ENCODE measurements at regions not wholly inside any gene's neighbourhood (a gene's known extent, or its start where the extent isn't known, plus 50 kb on each side); places are given as distances from the start of the nearest gene placed in this dataset.

DNA sequence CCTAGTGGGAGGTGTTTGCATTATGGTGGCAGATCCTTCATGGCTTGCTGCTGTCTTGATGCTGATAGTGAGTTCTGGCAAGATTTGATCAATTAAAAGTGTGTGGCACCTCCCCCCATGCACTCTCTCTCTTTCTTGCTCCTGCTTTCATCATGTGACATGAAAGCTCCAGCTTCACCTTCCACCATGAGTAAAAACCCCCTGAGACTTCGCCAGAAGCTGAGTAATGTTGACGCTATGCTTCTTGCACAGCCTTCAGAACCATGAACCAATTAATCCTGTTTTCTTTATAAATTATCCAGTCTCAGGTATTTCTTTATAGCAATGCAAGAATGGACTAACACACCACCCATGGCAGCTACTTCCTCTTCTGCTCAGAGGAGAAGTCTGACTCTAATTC is 2181.4 kb upstream of the PIK3C3 start:
- no peak overlapping the region for H3K4me3 ChIP-seq (ENCODE audit: insufficient read depth in 1 of 2, low read depth in 1 of 2, low read length in 2 of 2)
- H3K36me3 ChIP-seq (ENCODE audit: control insufficient read depth in 1 of 2, insufficient read depth in 2 of 2, low read depth in 1 of 2, low read length in 2 of 2), result no peaks in the 10 kb centered on the region
- 96% methylated on average over 2 of the region's 2 CpGs for WGBS
- H2AFZ ChIP-seq (ENCODE audit: low read depth, low read length), result no peak overlapping the region
- no peak overlapping the region for H2BK15ac ChIP-seq (ENCODE audit: low read depth, poor library complexity, severe bottlenecking)
- no peak overlapping the region for H2BK5ac ChIP-seq (ENCODE audit: low read depth, low read length, poor library complexity, severe bottlenecking)
- H3K27me3 ChIP-seq (ENCODE audit: control insufficient read depth in 1 of 2, insufficient read depth in 1 of 2, low read length in 2 of 2), result no peaks in the 10 kb centered on the region
- H3K18ac ChIP-seq (ENCODE audit: low read depth in 1 of 2, low read length in 2 of 2), result no peak overlapping the region
- no peak overlapping the region for H3K4ac ChIP-seq (ENCODE audit: low read depth in 1 of 2, low read length in 2 of 2)
- no peak overlapping the region for H3K9ac ChIP-seq (ENCODE audit: low read length)
- no peak overlapping the region for H2AK5ac ChIP-seq (ENCODE audit: low read length, severe bottlenecking)
- no peak overlapping the region for H3K4me2 ChIP-seq (ENCODE audit: low read length, poor library complexity, severe bottlenecking)
- H3K9me3 ChIP-seq (ENCODE audit: control insufficient read depth, low read length), result no peaks in the 10 kb centered on the region
- no peaks in the 10 kb centered on the region for H3K79me1 ChIP-seq (replicated peaks; ENCODE audit: low read length, poor library complexity, severe bottlenecking)
- no peak overlapping the region for H3K14ac ChIP-seq (ENCODE audit: low read length in 2 of 2)
- H4K8ac ChIP-seq (ENCODE audit: low read length), result no peak overlapping the region
- H2BK12ac ChIP-seq (ENCODE audit: low read length in 2 of 2), result no peak overlapping the region
- no peak overlapping the region for H3K23ac ChIP-seq (ENCODE audit: low read length in 2 of 2)
- no peak overlapping the region for H2BK120ac ChIP-seq (ENCODE audit: low read depth, low read length)
- H4K91ac ChIP-seq (ENCODE audit: low read length), result no peak overlapping the region
- H3K27ac ChIP-seq (ENCODE audit: low read length, poor library complexity, severe bottlenecking), result no peak overlapping the region
- no peak for DNase-seq
- H3K4me1 ChIP-seq (ENCODE audit: control insufficient read depth, insufficient read depth, low read depth, low read length), result no peaks in the 10 kb centered on the region

DNA sequence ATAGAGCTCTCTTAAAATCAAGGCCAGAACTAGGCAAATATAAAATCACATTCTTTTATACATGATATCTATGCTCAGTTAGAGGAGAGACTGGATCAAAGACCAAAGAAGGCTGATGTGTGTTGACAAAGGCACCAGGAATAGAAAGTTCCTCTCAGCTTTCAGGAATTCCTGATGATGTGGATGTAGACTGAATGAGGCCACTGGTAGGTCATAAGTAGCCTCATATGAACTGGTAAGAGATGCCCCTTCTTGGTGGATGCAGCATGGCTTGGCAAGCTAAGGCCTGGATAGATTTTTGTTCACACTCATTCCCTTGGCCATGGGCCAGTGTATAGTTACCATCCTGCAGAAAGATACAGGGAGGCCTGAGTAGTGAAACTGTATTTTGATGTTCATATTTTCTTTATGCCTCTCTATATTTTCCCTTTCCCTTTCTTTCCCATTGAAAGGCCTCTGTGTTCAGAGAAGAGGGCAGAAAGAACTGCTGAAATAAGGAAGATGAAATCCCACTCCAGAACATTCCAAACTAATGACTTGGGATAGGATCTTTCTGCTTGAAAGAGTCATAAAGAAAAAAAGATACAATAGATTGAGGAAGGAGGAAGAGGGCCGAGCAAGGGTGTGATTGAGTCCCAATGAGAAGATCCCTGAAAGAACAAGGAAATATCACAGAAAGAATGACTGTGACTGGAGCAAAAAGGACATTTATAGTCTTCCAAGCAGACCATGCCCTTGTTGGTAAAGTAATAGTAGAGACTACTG is 2182.7 kb upstream of the PIK3C3 start:
- Histone ChIP-seq H3K79me1 (replicated peaks; ENCODE audit: low read length, poor library complexity, severe bottlenecking) (no peaks in the 10 kb centered on the region), H3K9ac (ENCODE audit: low read length) (no peak overlapping the region), H3K14ac (ENCODE audit: low read length in 2 of 2) (no peak overlapping the region), H2AK5ac (ENCODE audit: low read length, severe bottlenecking) (no peak overlapping the region), H4K8ac (ENCODE audit: low read length) (no peak overlapping the region), H3K27me3 (ENCODE audit: control insufficient read depth in 1 of 2, insufficient read depth in 1 of 2, low read length in 2 of 2) (no peaks in the 10 kb centered on the region), H3K27ac (ENCODE audit: low read length, poor library complexity, severe bottlenecking) (no peak overlapping the region), H2AFZ (ENCODE audit: low read depth, low read length) (no peak overlapping the region), H3K18ac (ENCODE audit: low read depth in 1 of 2, low read length in 2 of 2) (no peak overlapping the region), H2BK5ac (ENCODE audit: low read depth, low read length, poor library complexity, severe bottlenecking) (no peak overlapping the region), H3K23ac (ENCODE audit: low read length in 2 of 2) (no peak overlapping the region), H2BK12ac (ENCODE audit: low read length in 2 of 2) (no peak overlapping the region), H3K4me1 (ENCODE audit: control insufficient read depth, insufficient read depth, low read depth, low read length) (no peaks in the 10 kb centered on the region), H3K4me2 (ENCODE audit: low read length, poor library complexity, severe bottlenecking) (no peak overlapping the region), H3K9me3 (ENCODE audit: control insufficient read depth, low read length) (no peaks in the 10 kb centered on the region), H4K91ac (ENCODE audit: low read length) (no peak overlapping the region), H3K4ac (ENCODE audit: low read depth in 1 of 2, low read length in 2 of 2) (no peak overlapping the region), H2BK120ac (ENCODE audit: low read depth, low read length) (no peak overlapping the region), H2BK15ac (ENCODE audit: low read depth, poor library complexity, severe bottlenecking) (no peak overlapping the region), H3K4me3 (ENCODE audit: insufficient read depth in 1 of 2, low read depth in 1 of 2, low read length in 2 of 2) (no peak overlapping the region), H3K36me3 (ENCODE audit: control insufficient read depth in 1 of 2, insufficient read depth in 2 of 2, low read depth in 1 of 2, low read length in 2 of 2) (no peaks in the 10 kb centered on the region)
- WGBS, result 86% methylated on average over 1 of the region's 1 CpG
- peak; percentile 26 for DNase-seq

DNA sequence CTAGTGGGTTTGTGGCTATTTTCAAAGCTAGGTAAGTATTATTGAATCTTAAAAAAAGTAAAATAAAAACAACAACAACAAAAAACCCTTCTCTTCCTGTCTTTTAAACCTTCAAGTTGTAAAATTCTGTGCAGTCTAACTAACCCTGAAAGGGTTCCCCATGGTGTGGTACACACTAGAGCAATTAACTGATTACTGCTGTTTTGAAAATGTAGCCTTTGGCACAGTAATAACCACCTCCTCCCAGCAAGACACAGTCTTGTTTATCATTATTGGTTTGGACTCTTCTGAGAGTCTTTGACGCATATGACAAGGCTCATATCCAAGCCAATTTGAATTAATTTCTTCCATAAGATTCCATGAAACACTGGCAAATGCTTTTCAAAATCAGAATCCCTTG is 2184.6 kb upstream of the PIK3C3 start:
- no peak overlapping the region for H3K23ac ChIP-seq (ENCODE audit: low read length in 2 of 2)
- H3K9me3 ChIP-seq (ENCODE audit: control insufficient read depth, low read length), result no peaks in the 10 kb centered on the region
- H3K4me2 ChIP-seq (ENCODE audit: low read length, poor library complexity, severe bottlenecking), result no peak overlapping the region
- no peak overlapping the region for H2BK120ac ChIP-seq (ENCODE audit: low read depth, low read length)
- no peak overlapping the region for H3K27ac ChIP-seq (ENCODE audit: low read length, poor library complexity, severe bottlenecking)
- no peak overlapping the region for H2BK15ac ChIP-seq (ENCODE audit: low read depth, poor library complexity, severe bottlenecking)
- H3K4ac ChIP-seq (ENCODE audit: low read depth in 1 of 2, low read length in 2 of 2), result no peak overlapping the region
- no peak overlapping the region for H4K8ac ChIP-seq (ENCODE audit: low read length)
- H2AK5ac ChIP-seq (ENCODE audit: low read length, severe bottlenecking), result no peak overlapping the region
- 86% methylated on average over 1 of the region's 1 CpG for WGBS
- no peaks in the 10 kb centered on the region for H3K4me1 ChIP-seq (ENCODE audit: control insufficient read depth, insufficient read depth, low read depth, low read length)
- no peak overlapping the region for H2BK12ac ChIP-seq (ENCODE audit: low read length in 2 of 2)
- no peak overlapping the region for H3K14ac ChIP-seq (ENCODE audit: low read length in 2 of 2)
- H3K79me1 ChIP-seq (replicated peaks; ENCODE audit: low read length, poor library complexity, severe bottlenecking), result no peaks in the 10 kb centered on the region
- no peak overlapping the region for H2AFZ ChIP-seq (ENCODE audit: low read depth, low read length)
- no peak overlapping the region for H3K4me3 ChIP-seq (ENCODE audit: insufficient read depth in 1 of 2, low read depth in 1 of 2, low read length in 2 of 2)
- H3K27me3 ChIP-seq (ENCODE audit: control insufficient read depth in 1 of 2, insufficient read depth in 1 of 2, low read length in 2 of 2), result no peaks in the 10 kb centered on the region
- no peak overlapping the region for H3K18ac ChIP-seq (ENCODE audit: low read depth in 1 of 2, low read length in 2 of 2)
- H3K9ac ChIP-seq (ENCODE audit: low read length), result no peak overlapping the region
- no peaks in the 10 kb centered on the region for H3K36me3 ChIP-seq (ENCODE audit: control insufficient read depth in 1 of 2, insufficient read depth in 2 of 2, low read depth in 1 of 2, low read length in 2 of 2)
- no peak for DNase-seq
- H2BK5ac ChIP-seq (ENCODE audit: low read depth, low read length, poor library complexity, severe bottlenecking), result no peak overlapping the region
- no peak overlapping the region for H4K91ac ChIP-seq (ENCODE audit: low read length)

DNA sequence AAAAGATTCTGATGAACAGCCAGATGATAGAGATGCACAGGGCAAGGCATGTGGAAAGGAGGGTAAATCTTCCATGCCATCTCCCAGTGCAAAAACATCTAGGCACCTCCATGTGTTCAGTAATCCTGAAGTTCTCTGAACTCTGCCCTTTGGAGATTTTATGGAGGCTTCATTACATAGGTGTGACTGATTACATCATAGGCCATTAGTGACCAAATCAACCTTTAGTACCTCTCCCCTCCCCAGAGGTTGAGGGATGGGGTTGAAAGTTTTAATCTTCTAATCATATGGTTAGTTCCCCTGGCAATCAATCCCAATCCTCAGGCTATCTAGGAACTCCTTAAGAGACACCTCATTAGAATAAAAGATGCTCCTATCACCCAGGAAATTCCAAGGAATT is 2190.2 kb upstream of the PIK3C3 start:
- Histone ChIP-seq H2AK5ac (ENCODE audit: low read length, severe bottlenecking) (no peak overlapping the region), H3K9ac (ENCODE audit: low read length) (no peak overlapping the region), H3K4me3 (ENCODE audit: insufficient read depth in 1 of 2, low read depth in 1 of 2, low read length in 2 of 2) (no peak overlapping the region), H2AFZ (ENCODE audit: low read depth, low read length) (no peak overlapping the region), H3K14ac (ENCODE audit: low read length in 2 of 2) (no peak overlapping the region), H3K79me1 (replicated peaks; ENCODE audit: low read length, poor library complexity, severe bottlenecking) (no peaks in the 10 kb centered on the region), H2BK5ac (ENCODE audit: low read depth, low read length, poor library complexity, severe bottlenecking) (no peak overlapping the region), H2BK12ac (ENCODE audit: low read length in 2 of 2) (no peak overlapping the region), H3K9me3 (ENCODE audit: control insufficient read depth, low read length) (no peaks in the 10 kb centered on the region), H3K4me1 (ENCODE audit: control insufficient read depth, insufficient read depth, low read depth, low read length) (no peaks in the 10 kb centered on the region), H3K4ac (ENCODE audit: low read depth in 1 of 2, low read length in 2 of 2) (no peak overlapping the region), H4K91ac (ENCODE audit: low read length) (no peak overlapping the region), H2BK15ac (ENCODE audit: low read depth, poor library complexity, severe bottlenecking) (no peak overlapping the region), H3K18ac (ENCODE audit: low read depth in 1 of 2, low read length in 2 of 2) (no peak overlapping the region), H2BK120ac (ENCODE audit: low read depth, low read length) (no peak overlapping the region), H3K36me3 (ENCODE audit: control insufficient read depth in 1 of 2, insufficient read depth in 2 of 2, low read depth in 1 of 2, low read length in 2 of 2) (no peaks in the 10 kb centered on the region), H3K23ac (ENCODE audit: low read length in 2 of 2) (no peak overlapping the region), H3K4me2 (ENCODE audit: low read length, poor library complexity, severe bottlenecking) (no peak overlapping the region), H4K8ac (ENCODE audit: low read length) (no peak overlapping the region), H3K27ac (ENCODE audit: low read length, poor library complexity, severe bottlenecking) (no peak overlapping the region), H3K27me3 (ENCODE audit: control insufficient read depth in 1 of 2, insufficient read depth in 1 of 2, low read length in 2 of 2) (no peaks in the 10 kb centered on the region)
- DNase-seq, result no peak
